Hypothalamus (tissue), 51 donors: ENCODE measurements at regions not wholly inside any gene's neighbourhood (a gene's known extent, or its start where the extent isn't known, plus 50 kb on each side); places are given as distances from the start of the nearest gene placed in this dataset.
"Not testable (repeated sequence)": the region's sequence is repeated elsewhere in the genome, so short reads cannot be mapped to it uniquely, and the experiment has no call there.

Experiments
- DNase-seq, 51 donors: peaks; one replicate each; lab custom pipeline; 2025; lab: John Stamatoyannopoulos, UW

GRCh38 chr13:65111223-65111622 lies 2118.9 kb downstream of the PCDH9 start:
- no peak for DNase-seq

- DNase-seq: not testable (repeated sequence)
Measured at GRCh38 chr13:65104436-65104835, 2125.7 kb downstream of the PCDH9 start.

- DNase-seq: no peak
Measured at GRCh38 chr13:65103351-65103750, 2126.8 kb downstream of the PCDH9 start.

DNA sequence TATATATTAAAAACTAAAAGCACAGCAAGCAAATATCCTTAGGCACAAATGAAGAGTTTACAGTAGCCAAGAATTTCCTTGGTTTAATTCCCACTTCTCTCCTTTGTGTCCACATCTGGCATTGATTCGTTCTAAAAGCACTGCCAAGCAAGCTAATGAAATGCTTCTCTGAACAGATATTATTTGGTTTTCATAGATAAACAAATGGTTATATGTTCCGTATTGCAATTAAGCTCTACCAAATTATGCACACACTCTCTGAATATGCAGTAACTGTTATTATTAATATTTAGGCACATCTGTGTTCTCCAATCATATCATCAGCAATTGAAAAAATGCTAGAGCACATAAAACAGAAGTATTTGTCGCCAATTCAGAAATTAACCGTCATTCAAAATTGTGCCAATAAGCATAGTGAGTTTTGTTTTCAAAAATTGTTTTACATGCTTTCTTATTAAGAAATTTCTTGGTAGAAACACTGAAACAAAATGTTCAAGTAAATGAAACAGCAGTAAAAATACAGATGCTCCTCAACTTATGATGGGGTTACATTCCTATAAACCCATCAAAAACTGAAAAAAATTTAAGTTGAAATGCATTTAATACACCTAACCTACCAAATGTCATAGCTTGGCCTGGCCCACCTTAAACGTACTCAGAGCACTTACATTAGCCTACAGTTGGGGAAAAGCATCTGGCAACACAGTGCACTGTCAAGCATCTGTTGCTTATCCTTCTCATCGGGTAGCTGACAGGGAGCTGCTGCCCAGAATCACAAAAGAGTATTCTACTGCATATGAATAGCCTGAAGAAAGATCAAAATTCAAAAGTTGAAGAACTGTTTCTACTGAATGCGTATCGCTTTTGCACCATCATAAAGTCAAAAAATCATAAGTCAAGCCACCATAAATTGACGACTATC lies 2134.7 kb downstream of the PCDH9 start:
- DNase-seq: no peak

DNA sequence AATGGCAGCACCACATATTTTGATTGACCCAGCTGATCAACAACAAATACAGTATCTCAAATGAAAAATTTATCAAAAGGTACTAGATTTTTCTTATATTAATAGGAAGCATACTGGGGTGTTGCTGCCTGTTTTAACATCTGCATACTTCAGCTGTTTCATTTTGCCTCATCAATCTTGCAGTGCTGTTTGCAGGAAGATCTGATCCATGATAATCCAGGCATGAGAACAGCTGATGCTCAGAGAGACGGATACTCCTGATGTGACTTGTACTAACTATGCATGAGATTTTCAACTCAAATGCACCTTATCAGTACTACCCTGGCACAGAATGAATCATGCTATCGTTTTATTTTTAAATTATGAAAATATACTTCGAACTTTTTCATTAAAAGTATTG lies 2136.8 kb downstream of the PCDH9 start:
- DNase-seq: no peak

DNA sequence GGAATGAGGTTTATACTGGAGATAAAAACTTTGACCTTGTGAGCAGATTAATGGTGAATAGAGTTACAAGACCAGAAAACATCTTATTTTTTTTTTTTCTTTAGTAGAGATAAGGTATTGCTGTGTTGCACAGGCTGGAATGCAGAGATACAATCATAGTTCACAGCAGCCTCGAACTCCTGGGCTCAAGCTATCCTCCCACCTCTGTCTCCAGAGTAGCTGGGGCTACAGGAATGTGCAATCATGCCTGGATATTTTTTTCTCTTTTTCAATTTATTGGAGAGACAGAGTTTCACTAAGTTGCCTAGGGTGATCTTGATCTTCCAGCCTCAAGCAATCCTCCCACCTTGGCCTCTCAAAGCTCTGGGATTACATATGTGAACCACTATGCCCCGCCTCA lies 2139.1 kb downstream of the PCDH9 start:
- no peak for DNase-seq

- no peak for DNase-seq
Measured at GRCh38 chr13:65090186-65090585, 2139.9 kb downstream of the PCDH9 start.

GRCh38 chr13:65088906-65089305 lies 2141.2 kb downstream of the PCDH9 start:
- no peak for DNase-seq

DNA sequence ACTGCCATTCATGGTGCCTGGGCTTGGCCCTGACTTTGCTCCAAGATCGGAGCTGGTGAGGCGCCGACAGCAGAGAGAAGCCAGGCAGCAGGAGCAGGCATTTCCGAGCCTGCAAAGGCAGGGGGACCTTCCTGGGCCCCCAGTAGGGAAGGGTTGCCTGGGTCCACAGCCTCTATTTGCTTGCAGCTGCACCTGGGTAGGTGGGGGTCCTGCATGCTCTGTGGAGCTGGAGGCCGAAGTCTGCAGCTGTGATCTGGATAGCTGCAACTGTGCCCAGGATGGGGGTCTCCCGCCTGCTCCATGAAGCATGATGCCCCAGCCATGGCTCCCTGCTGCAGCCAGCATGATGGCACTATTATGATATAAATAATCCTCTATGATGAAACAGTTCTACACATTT lies 2144.2 kb downstream of the PCDH9 start:
- DNase-seq: no peak

DNA sequence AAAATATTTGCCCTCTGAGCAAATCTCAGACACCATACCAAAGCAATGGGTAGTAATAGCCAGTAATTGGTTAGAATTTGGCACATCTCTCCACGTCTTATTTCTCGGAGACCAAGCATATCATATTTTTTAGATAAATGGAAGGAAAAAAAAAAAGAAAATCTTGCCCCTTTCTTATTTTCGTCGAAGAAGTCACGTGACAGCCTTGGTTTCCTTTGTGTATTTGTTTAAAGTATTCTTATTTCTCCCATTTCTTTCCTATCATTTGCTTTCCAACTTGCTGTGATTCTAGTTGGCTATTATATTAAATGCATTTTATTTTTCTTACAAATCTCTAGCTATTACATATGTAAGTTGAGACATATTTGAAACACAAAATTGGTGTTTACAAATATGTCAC lies 2155.9 kb downstream of the PCDH9 start:
- DNase-seq: no peak

DNA sequence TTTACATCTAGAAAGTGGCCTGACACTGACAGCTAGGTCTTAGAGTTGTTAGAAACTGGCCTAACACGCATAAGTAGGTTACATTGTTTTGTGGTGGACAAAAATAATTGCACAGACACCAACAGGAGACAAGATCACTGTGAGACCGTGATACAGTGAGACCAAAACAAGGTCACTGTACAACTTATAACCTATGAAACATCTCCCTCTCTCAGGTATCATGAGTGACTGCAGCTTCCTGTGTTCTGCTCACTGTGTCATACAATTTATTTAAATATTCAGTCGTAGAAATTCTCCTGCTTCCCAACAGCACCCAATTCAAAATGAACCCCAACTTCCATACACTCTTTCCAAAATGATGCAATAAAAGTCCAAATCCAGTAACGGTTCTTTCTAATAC lies 2165.2 kb downstream of the PCDH9 start:
- no peak for DNase-seq

DNA sequence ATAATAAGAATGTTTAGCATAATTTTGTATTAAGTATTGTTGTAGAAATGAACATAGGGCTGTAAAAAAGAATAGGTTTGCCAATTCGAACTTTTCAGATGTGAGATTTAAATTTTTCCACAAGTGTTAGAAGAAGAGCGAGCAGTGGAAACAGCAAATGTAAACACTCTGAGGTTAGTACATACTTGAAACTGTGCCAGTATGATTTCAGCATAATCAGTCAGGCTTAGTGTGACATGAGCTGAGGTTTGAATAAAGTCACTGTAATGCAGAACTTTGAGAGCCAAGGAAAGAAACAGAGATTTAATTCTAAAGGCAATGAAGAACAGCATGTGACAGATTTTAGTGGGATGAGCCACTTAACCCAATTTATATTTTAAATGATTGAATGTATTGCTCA lies 2166.4 kb downstream of the PCDH9 start:
- no peak for DNase-seq

- no peak for DNase-seq
Measured at GRCh38 chr13:65057986-65058385, 2172.2 kb downstream of the PCDH9 start.

- no peak for DNase-seq
Measured at GRCh38 chr13:65054277-65054676, 2175.9 kb downstream of the PCDH9 start.

DNA sequence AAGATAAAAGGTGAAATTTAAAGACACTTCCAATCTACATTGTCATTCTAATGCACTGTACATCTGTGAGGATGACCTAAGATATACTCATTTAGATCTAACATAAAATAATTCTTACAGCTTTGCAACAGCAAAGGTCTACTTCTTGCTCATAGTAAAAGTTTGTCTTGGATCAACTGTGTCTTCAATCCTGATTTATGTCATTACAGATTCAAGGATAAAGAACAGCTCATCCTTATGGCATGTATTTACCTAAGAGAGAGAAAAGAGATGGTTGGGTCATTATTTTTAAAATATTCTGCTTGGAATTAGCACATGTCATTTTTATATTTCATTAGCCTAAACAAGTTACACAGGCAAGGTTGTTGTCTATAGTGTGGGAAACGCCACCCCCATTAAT lies 2193.1 kb downstream of the PCDH9 start:
- DNase-seq: no peak

DNA sequence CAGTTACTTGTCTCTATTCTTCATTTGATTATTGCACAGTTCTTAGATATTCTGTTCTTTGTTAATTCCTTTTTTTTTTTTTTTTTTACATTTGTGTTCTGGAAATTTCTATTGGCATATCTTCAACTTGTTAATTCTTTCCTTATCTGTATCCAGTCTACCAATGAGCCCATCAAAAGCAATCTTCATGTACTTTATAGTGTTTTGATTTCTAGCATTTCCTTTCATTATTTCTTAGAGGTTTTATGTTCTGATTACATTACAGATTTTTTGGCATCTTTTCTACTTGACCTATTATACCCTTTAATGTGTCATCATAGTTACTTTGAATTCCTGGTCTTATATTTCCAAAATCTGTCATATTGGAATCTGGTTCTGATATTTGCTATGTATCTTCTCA lies 2194.8 kb downstream of the PCDH9 start:
- DNase-seq: no peak

GRCh38 chr13:65034266-65034665 lies 2195.9 kb downstream of the PCDH9 start:
- DNase-seq: no peak

DNA sequence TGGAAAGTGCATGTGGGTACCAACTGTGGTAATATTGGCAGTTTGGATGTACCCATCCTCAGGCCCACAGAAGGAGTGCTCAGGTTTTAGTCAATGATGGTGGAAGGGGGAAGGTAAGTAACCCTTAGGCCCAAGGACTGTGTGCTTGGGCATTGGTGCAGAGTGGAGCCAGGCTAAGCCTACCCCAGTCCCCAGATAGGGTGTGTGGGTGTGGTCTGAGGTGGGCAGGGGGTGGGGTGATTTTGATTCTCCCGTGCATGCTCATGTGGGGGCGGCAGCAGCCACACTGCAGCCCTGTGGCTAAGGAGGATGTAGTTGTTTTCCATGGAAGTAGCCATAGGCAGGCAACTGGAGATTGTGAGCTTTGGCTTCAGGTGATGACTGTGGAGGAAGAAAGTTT lies 2197.3 kb downstream of the PCDH9 start:
- DNase-seq: no peak

GRCh38 chr13:65028101-65028500 lies 2202.0 kb downstream of the PCDH9 start:
- no peak for DNase-seq

GRCh38 chr13:65026505-65026904 lies 2203.6 kb downstream of the PCDH9 start:
- DNase-seq: no peak

DNA sequence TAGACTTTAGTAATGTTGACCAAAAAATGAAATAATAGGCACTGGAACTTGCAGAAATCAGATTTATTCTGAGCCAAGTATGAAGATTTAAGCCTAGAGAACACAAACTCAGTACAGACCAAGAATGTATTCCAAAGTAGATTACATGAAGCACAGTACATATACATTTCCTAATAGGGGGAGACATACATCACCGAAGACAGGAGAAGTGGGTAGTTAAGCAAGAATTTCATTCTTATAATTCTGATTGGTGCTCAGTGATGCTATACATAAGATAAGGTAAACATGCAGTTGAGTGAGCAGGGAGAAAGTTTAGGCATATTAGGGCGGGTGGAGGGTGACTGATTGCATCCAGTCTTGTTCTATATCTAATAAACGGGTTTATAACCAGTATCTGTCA lies 2218.8 kb downstream of the PCDH9 start:
- DNase-seq: no peak

DNA sequence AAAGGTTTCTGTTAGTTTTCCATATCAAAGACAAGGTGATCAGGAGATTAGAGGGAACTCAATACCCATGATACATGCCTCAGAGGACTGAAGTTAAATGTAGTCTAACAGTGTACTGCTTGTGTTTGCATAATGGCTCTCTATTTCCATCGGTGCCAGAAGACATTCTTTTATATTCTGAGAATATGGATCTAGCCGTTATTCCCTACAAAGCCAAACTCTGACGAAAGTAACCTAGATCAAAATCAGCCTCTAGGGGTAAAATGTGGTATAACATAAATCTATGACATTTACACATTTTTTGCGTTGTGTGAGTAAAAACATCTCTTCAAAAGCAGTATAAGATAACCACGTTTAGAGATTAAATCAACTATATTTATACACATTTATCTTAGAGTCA lies 2232.7 kb downstream of the PCDH9 start:
- DNase-seq: no peak
